ENCODE measurements at regions not wholly inside any gene's neighbourhood (a gene's known extent, or its start where the extent isn't known, plus 50 kb on each side); places are given as distances from the start of the nearest gene placed in this dataset.

- H3K9me3 Mint-ChIP-seq (ENCODE audit: low read depth) = no peaks in the 10 kb centered on the region
- H3K4me3 Mint-ChIP-seq (ENCODE audit: unreplicated experiment) = no peak overlapping the region
- no peaks in the 10 kb centered on the region for H3K36me3 Mint-ChIP-seq (ENCODE audit: low read depth)
- DNase-seq (ENCODE audit: low spot score) = no peak
- no peak for TF ChIP-seq CTCF (IDR thresholded peaks at IDR 0.05)
- no peak overlapping the region for H3K27ac Mint-ChIP-seq (ENCODE audit: unreplicated experiment)
- no peaks in the 10 kb centered on the region for H3K4me1 Mint-ChIP-seq (ENCODE audit: low read depth)
- peaks cover 16% of the 10 kb centered on the region for H3K27me3 Mint-ChIP-seq (ENCODE audit: low read depth)
These were observed 266.3 kb downstream of the SPATA18 start for GRCh38 chr4:52317361-52317879.

GRCh38 chr4:52317981-52318380 is 266.9 kb downstream of the SPATA18 start:
- no peak overlapping the region for H3K4me3 Mint-ChIP-seq (ENCODE audit: unreplicated experiment)
- no peaks in the 10 kb centered on the region for H3K4me1 Mint-ChIP-seq (ENCODE audit: low read depth)
- TF ChIP-seq CTCF (IDR thresholded peaks at IDR 0.05) = no peak
- no peak overlapping the region for H3K27ac Mint-ChIP-seq (ENCODE audit: unreplicated experiment)
- no peaks in the 10 kb centered on the region for H3K9me3 Mint-ChIP-seq (ENCODE audit: low read depth)
- no peaks in the 10 kb centered on the region for H3K36me3 Mint-ChIP-seq (ENCODE audit: low read depth)
- DNase-seq (ENCODE audit: low spot score) = no peak
- peaks cover 14% of the 10 kb centered on the region for H3K27me3 Mint-ChIP-seq (ENCODE audit: low read depth)

- TF ChIP-seq CTCF (IDR thresholded peaks at IDR 0.05) = no peak
- no peak for DNase-seq (ENCODE audit: low spot score)
- no peak overlapping the region for H3K27ac Mint-ChIP-seq (ENCODE audit: unreplicated experiment)
- H3K9me3 Mint-ChIP-seq (ENCODE audit: low read depth) = peaks cover 37% of the 10 kb centered on the region
- no peak overlapping the region for H3K4me3 Mint-ChIP-seq (ENCODE audit: unreplicated experiment)
- H3K36me3 Mint-ChIP-seq (ENCODE audit: low read depth) = peaks cover 2% of the 10 kb centered on the region
- H3K4me1 Mint-ChIP-seq (ENCODE audit: low read depth) = no peaks in the 10 kb centered on the region
- H3K27me3 Mint-ChIP-seq (ENCODE audit: low read depth) = peaks cover 7% of the 10 kb centered on the region
These were observed 278.8 kb downstream of the SPATA18 start for GRCh38 chr4:52329894-52330293.

- TF ChIP-seq CTCF (IDR thresholded peaks at IDR 0.05) = no peak
- Mint-ChIP-seq H3K36me3 (ENCODE audit: low read depth) (no peaks in the 10 kb centered on the region), H3K9me3 (ENCODE audit: low read depth) (no peaks in the 10 kb centered on the region), H3K4me3 (ENCODE audit: unreplicated experiment) (no peak overlapping the region), H3K27me3 (ENCODE audit: low read depth) (peaks cover 7% of the 10 kb centered on the region), H3K4me1 (ENCODE audit: low read depth) (no peaks in the 10 kb centered on the region), H3K27ac (ENCODE audit: unreplicated experiment) (no peak overlapping the region)
- no peak for DNase-seq (ENCODE audit: low spot score)
These were observed 292.5 kb downstream of the SPATA18 start for GRCh38 chr4:52343595-52343994.

GRCh38 chr4:52350926-52351325 is 299.8 kb downstream of the SPATA18 start:
- Mint-ChIP-seq H3K27me3 (ENCODE audit: low read depth) (peaks cover 5% of the 10 kb centered on the region), H3K36me3 (ENCODE audit: low read depth) (no peaks in the 10 kb centered on the region), H3K4me3 (ENCODE audit: unreplicated experiment) (no peak overlapping the region), H3K9me3 (ENCODE audit: low read depth) (peaks cover 3% of the 10 kb centered on the region), H3K27ac (ENCODE audit: unreplicated experiment) (no peak overlapping the region), H3K4me1 (ENCODE audit: low read depth) (no peaks in the 10 kb centered on the region)
- no peak for TF ChIP-seq CTCF (IDR thresholded peaks at IDR 0.05)
- DNase-seq (ENCODE audit: low spot score) = no peak
